ENCODE measurements at regions not wholly inside any gene's neighbourhood (a gene's known extent, or its start where the extent isn't known, plus 50 kb on each side); places are given as distances from the start of the nearest gene placed in this dataset.

GRCh38 chr2:5990086-5990485 lies 297.9 kb downstream of the SOX11 start:
- no peak for DNase-seq (ENCODE audit: low read depth)

- DNase-seq (ENCODE audit: low read depth), result no peak
Observed at GRCh38 chr2:5991305-5991968, 299.3 kb downstream of the SOX11 start.

- no peak for DNase-seq (ENCODE audit: low read depth)
Observed at GRCh38 chr2:5995832-5996231, 303.6 kb downstream of the SOX11 start.

- no peak for DNase-seq (ENCODE audit: low read depth)
Observed at GRCh38 chr2:6008186-6008585, 316.0 kb downstream of the SOX11 start.

- no peak for DNase-seq (ENCODE audit: low read depth)
Observed at GRCh38 chr2:6008726-6009125, 316.5 kb downstream of the SOX11 start.

- DNase-seq (ENCODE audit: low read depth), result no peak
Observed at GRCh38 chr2:6010163-6010562, 318.0 kb downstream of the SOX11 start.

- DNase-seq (ENCODE audit: low read depth), result no peak
Observed at GRCh38 chr2:6011921-6012320, 319.7 kb downstream of the SOX11 start.

- no peak for DNase-seq (ENCODE audit: low read depth)
Observed at GRCh38 chr2:6017736-6018286, 325.6 kb downstream of the SOX11 start.

- DNase-seq (ENCODE audit: low read depth), result no peak
Observed at GRCh38 chr2:6024229-6024628, 332.0 kb downstream of the SOX11 start.

- no peak for DNase-seq (ENCODE audit: low read depth)
Observed at GRCh38 chr2:6024784-6025183, 332.6 kb downstream of the SOX11 start.

- no peak for DNase-seq (ENCODE audit: low read depth)
Observed at GRCh38 chr2:6025391-6025790, 333.2 kb downstream of the SOX11 start.

- no peak for DNase-seq (ENCODE audit: low read depth)
Observed at GRCh38 chr2:6027066-6027465, 334.9 kb downstream of the SOX11 start.

- no peak for DNase-seq (ENCODE audit: low read depth)
Observed at GRCh38 chr2:6031200-6031867, 339.1 kb downstream of the SOX11 start.

- no peak for DNase-seq (ENCODE audit: low read depth)
Observed at GRCh38 chr2:6036211-6036610, 344.0 kb downstream of the SOX11 start.

- no peak for DNase-seq (ENCODE audit: low read depth)
Observed at GRCh38 chr2:6043238-6043637, 351.1 kb downstream of the SOX11 start.

- no peak for DNase-seq (ENCODE audit: low read depth)
Observed at GRCh38 chr2:6052649-6053048, 360.5 kb downstream of the SOX11 start.

GRCh38 chr2:6053743-6054142 lies 361.6 kb downstream of the SOX11 start:
- no peak for DNase-seq (ENCODE audit: low read depth)

GRCh38 chr2:6054161-6054671 lies 362.0 kb downstream of the SOX11 start:
- no peak for DNase-seq (ENCODE audit: low read depth)

GRCh38 chr2:6060992-6061663 lies 368.9 kb downstream of the SOX11 start:
- DNase-seq (ENCODE audit: low read depth), result no peak

- DNase-seq (ENCODE audit: low read depth), result no peak
Observed at GRCh38 chr2:6064757-6065156, 372.6 kb downstream of the SOX11 start.

- DNase-seq (ENCODE audit: low read depth), result no peak
Observed at GRCh38 chr2:6065703-6066102, 373.5 kb downstream of the SOX11 start.

- no peak for DNase-seq (ENCODE audit: low read depth)
Observed at GRCh38 chr2:6067089-6067488, 374.9 kb downstream of the SOX11 start.

GRCh38 chr2:6067806-6068205 lies 375.6 kb downstream of the SOX11 start:
- DNase-seq (ENCODE audit: low read depth), result no peak
